Stimulated activated CD4-positive, alpha-beta T cell treated with anti-CD3 and anti-CD28 coated beads, Interleukin-15, amount 100 ng/mL, for 48 hours (primary cell): ENCODE measurements at regions not wholly inside any gene's neighbourhood (a gene's known extent, or its start where the extent isn't known, plus 50 kb on each side); places are given as distances from the start of the nearest gene placed in this dataset.

Experiments used
- DNase-seq, 2 donors: peaks; one replicate each; pipeline ENCODE4 v3.0.0-alpha.2; 2020; ENCODE audit warnings: low read depth in 2 of 2

DNA sequence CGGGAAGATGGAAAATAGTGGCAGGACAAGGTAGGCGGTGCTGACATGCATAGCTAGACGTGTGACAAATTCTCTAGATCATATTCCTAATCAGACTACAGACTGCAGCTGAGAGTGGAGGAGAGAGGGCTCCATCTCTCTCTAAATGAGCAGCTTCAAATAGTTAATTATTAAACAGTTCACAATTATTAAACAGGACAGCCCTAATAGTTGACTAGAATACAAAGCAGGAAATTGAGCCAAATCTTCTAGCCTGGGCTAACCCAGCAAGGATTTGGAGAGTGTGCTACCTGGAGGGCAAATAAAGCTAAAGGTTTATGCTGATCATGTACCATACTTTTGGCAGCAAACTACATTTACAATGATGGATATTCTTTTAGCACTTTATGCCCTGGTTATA, 54.4 kb upstream of the CWC22 start:
- DNase-seq: no peak

DNA sequence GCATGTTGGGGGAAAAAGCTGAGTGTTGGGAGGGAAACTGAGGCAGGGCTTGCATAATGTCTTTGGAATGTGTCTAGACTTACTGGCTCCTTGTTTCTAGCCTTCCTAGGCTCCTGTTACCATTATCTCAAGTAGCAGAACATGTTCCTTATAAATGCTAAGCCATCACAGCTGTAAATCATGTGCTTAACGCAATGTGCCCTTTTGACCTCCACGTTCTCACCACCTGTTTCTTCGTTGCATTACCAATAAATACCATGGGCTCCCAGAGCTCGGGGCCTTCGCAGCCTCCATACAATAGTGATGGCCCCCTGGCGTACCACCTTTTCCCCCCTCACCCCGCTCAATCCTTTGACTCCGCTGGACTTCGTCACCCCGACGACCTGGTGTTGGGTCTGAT, 54.0 kb upstream of the CWC22 start:
- DNase-seq: no peak

DNA sequence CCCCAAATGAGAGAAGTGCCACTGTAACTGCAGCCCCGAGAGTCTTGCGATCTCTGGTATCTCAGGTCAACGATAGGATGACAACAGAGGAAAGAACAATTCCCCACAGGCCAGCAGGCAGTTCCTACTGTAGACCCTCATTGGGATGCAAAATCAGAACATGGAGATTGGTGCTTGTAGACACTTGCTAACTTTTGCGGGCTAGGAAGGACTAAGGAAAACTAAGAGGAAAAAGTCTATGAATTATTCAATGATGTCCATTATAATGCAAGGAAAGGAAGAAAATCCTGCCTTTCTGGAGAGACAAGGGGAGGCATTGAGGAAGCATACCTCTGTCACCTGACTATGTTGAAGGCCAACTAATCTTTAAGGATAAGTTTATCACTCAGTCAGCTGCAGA, 51.9 kb upstream of the CWC22 start:
- DNase-seq: no peak

- DNase-seq: no peak
Measured at GRCh38 chr2:180057706-180058412, 50.8 kb upstream of the CWC22 start.
